NB4 (cell line): ENCODE measurements at regions not wholly inside any gene's neighbourhood (a gene's known extent, or its start where the extent isn't known, plus 50 kb on each side); places are given as distances from the start of the nearest gene placed in this dataset.

Experiments
- DNase-seq: peaks from one replicate; pipeline ENCODE4 v3.0.0; 2010; ENCODE audit warnings: low read depth
- H3K4me3 ChIP-seq: one replicate; pipeline ENCODE4 v1.5.1; 2011; ENCODE audit warnings: mild to moderate bottlenecking, low read depth, low read length, moderate library complexity
- MAX ChIP-seq: IDR thresholded peaks from 2 replicates; pipeline ENCODE4 v1.6.1; 2011; ENCODE audit warnings: low read depth, low read length
- MYC ChIP-seq: IDR thresholded peaks from 2 replicates; pipeline ENCODE4 v1.6.1; 2011; ENCODE audit warnings: low read depth, low read length
- POLR2A ChIP-seq: IDR thresholded peaks from 2 replicates; pipeline ENCODE4 v1.6.1; 2011; ENCODE audit warnings: mild to moderate bottlenecking; ENCODE audit not compliant: insufficient read length; ENCODE audit errors: extremely low read depth
- TF ChIP-seq, protein P1 (sequence below): IDR thresholded peaks from one replicate; pipeline ENCODE4 v1.5.1; 2012; ENCODE audit warnings: low read depth, low read length

GRCh38 chr7:51727441-51727840, 410.8 kb upstream of the COBL start:
- no peak for TF ChIP-seq MAX
- TF ChIP-seq POLR2A = no peak
- TF ChIP-seq, protein P1, sequence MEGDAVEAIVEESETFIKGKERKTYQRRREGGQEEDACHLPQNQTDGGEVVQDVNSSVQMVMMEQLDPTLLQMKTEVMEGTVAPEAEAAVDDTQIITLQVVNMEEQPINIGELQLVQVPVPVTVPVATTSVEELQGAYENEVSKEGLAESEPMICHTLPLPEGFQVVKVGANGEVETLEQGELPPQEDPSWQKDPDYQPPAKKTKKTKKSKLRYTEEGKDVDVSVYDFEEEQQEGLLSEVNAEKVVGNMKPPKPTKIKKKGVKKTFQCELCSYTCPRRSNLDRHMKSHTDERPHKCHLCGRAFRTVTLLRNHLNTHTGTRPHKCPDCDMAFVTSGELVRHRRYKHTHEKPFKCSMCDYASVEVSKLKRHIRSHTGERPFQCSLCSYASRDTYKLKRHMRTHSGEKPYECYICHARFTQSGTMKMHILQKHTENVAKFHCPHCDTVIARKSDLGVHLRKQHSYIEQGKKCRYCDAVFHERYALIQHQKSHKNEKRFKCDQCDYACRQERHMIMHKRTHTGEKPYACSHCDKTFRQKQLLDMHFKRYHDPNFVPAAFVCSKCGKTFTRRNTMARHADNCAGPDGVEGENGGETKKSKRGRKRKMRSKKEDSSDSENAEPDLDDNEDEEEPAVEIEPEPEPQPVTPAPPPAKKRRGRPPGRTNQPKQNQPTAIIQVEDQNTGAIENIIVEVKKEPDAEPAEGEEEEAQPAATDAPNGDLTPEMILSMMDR = no peak
- no peak for TF ChIP-seq MYC
- no peak overlapping the region for H3K4me3 ChIP-seq
- DNase-seq = no peak

DNA sequence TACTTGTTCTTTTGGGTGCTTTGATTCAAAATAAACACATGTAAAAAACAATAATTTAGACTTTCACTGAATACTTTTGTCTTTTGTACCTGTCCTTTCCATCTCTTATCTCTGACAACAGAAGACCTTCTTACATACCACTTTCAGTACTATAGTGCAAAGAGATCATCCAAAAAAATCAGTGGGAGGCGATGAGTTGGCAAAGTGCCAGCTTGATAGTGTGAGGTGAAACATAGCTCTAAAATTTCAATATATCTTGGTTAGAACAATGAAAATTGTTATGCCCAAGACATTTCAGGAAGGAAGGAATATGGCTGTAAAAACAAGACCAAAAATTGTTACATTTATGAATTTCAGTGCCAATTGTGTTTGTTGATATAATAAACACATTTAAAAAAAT, 390.2 kb upstream of the COBL start:
- no peak overlapping the region for H3K4me3 ChIP-seq
- TF ChIP-seq MAX (no peak), POLR2A (no peak), MYC (no peak)
- TF ChIP-seq, protein P1 = no peak
- DNase-seq = no peak

- TF ChIP-seq, protein P1 = no peak
- TF ChIP-seq MYC (no peak), MAX (no peak), POLR2A (no peak)
- H3K4me3 ChIP-seq = no peak overlapping the region
- DNase-seq = no peak
Measured at GRCh38 chr7:51705701-51706100, 389.1 kb upstream of the COBL start.

DNA sequence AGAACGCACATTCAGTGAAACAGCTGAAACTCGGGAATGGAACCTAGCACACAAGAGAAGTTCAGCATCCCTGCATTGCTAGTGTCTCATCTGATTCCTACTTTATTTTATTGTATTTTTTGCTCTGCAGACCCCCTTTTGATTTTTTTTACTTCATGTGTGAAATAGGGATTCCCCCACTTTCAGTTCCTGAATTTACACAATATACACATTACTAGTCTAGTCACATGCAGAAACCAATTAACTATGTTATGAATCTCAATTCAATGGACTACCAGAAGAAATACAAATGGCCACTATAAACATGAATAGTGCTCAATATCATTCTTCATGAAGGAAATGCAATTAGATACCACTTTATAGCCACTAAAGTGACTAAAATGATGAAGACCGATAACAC, 386.1 kb upstream of the COBL start:
- TF ChIP-seq, protein P1 = no peak
- no peak for TF ChIP-seq POLR2A
- TF ChIP-seq MYC = no peak
- TF ChIP-seq MAX = no peak
- H3K4me3 ChIP-seq = no peak overlapping the region
- DNase-seq = no peak

DNA sequence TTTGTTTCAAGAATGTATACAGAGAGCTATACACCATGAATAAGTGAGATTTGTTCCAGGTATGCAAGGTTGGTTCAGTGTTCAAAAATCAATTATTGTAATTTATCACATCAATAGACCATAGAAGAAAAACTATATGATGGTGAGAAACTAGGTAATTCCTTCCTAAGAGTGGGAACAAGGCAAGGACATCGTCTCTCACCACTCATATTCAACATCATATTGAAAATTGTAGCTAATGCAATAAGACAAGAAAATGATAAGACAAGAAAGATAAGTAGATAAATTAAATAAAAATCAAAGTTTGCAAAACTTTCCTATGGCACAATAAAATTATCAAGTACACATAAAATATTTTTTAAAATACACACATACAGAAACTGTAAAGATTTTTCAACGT, 385.3 kb upstream of the COBL start:
- no peak for TF ChIP-seq MAX
- TF ChIP-seq MYC = no peak
- TF ChIP-seq POLR2A = no peak
- TF ChIP-seq, protein P1 = no peak
- H3K4me3 ChIP-seq = no peak overlapping the region
- no peak for DNase-seq
